ENCODE measurements at regions not wholly inside any gene's neighbourhood (a gene's known extent, or its start where the extent isn't known, plus 50 kb on each side); places are given as distances from the start of the nearest gene placed in this dataset.

DNA sequence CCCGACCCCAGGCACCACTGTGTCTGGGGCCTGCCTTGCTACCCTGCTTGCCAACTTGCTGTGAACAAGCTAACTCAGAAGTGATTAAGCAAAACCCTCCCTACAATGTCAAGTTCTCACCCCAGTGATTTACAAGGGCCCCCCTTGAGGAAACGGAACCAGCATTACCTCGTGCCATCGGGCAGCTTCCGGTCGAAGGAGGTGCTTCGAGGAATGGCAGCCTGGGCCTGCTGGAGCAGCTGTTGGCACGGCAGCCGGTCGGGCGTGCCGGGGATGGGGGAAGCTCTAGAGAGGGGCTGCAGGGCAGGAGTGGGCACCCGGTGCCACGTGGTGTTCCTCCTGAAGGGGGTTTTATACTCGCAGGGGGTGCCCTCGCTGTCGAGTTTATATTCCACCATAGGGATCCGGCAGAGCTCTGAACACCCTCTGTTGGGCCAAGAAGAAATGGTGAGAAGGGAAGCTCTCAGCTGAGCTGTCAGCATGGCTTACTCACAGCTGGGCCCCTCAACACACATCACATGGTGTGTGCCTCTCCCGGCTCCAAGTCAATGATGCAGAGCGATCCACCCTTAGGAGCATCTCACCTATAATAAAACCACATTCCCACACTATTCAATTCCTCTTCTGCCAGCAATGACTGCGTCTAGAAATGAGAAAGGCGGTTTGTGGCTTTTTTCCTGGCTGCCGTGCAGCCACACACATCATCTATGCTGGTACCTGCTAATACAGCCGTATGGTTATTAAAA is 184.4 kb downstream of the SIPA1L2 start:
- DNase-seq (ENCODE audit: low spot score), result no peak

DNA sequence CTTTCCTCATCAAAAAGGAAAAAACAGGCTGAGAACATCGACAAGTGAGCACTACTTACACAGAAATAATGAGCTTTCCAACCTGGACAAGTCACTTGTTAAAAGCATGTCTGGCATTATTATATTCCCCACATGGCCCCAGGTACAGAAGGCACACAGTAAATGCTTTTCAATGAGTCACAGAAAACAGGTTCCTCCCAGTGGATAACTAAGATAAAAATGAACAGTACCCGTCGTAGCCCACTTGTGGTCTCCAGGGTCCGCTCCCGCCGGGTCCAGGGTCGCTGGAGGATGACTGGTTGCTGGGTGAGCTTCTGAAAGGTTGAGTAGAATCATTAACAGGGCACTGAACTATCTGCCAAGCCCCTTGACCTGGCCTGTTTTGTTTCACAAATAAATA is 186.6 kb downstream of the SIPA1L2 start:
- no peak for DNase-seq (ENCODE audit: low spot score)

DNA sequence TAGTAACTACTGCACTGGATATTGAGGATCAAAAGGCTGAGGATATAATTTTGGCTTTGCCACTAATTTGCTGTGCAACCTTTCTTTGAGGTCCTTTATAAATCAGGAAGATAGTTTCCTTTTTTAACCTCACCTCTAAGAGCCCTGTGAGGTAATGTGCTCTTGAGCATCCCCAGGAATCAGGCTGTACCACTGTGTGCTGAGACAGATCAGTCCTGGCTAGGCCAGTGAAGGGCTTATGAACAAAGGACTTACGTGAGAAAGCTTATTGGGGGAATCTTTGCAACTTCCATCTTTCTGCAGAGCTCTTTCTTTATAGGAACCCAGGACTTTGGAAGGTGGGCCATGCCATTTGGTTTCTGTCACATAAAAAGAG is 188.9 kb downstream of the SIPA1L2 start:
- DNase-seq (ENCODE audit: low spot score), result no peak

DNA sequence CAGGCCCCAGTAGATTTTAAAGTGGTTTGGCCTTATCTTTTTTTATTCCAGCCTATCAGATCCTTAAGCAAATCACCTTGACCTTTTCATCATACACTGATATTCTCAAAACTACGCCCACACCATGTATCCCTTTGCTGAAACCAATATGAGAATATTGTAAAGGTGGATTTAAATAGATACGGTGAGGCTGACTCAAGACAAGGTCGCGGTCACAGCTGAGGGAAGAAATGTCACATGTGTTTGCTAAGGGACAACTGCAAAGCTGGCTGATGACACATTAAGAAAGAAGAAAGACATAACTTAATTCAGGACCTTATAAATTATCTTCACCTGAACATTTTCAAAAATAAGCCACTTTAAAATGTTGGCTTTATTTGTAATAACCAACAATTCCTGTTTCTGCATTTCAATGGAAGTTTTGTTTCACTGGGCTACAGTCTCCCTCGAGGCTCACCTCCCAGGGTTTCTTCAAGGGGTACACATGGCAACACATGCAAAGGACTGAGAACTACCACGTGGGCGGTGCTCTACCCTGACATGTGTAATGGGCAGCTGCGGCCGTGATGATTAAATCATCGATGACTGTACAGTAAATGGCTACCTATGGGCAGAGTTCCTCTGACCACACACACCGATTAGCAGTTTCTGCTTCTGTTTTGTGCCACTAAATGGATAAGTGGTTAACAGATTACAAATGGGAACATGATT is 189.5 kb downstream of the SIPA1L2 start:
- DNase-seq (ENCODE audit: low spot score), result no peak

DNA sequence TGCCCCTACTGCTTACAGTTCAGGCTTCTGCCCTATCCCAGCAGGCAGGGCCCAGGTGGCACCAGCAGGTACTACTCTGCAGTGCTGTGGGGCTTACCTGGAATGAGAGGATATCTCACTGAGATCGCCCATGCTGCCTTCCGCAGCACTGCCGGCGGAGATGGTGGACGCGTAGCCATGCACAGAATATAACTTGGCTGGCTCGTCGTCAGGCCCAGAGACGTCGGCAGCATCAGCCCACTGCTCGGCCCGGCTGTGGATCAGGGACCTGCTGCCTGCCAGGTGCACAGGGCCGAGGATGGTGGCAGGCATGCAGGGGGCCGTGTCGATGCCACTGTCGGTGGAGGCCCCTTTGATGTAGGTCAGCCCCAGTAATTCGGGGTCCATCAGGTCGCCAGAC is 190.9 kb downstream of the SIPA1L2 start:
- no peak for DNase-seq (ENCODE audit: low spot score)

DNA sequence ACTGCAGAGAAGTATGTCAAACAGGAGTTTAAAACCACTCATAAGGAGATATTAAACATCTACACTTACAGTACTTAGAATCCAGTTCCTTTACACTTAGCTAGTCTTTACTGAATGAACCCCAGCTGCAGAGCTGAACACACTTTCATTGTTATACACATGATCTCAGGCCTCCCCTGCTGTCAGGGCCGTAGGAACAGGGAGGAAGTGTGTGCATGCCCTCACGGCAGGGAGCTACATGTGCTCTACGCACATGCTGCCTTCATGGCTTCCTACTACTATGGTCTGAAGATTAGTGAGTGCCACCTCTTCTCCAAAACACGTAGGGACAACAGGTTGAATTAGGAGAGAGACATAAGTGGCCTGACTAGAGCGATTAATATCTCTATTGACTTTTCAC is 191.5 kb downstream of the SIPA1L2 start:
- DNase-seq (ENCODE audit: low spot score), result no peak

DNA sequence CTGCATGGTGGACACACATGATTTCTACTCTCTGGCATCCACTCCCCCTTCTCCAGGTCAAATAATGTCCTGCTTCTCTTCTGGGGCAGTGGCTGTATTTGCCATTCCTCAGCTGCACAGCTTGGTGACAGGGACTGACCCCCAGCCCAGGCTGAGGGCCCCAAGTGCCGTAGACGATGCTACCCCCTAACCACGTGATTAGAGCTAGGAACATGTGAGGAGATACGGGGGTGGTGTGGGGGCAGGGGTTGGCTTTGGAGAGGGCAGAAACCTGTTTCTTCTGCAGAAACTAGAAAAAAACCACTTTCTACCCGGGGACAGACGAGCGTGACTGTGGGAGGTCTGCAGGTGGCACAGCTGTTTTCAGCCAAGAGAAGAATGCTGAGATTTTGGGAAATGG is 192.4 kb downstream of the SIPA1L2 start:
- no peak for DNase-seq (ENCODE audit: low spot score)

DNA sequence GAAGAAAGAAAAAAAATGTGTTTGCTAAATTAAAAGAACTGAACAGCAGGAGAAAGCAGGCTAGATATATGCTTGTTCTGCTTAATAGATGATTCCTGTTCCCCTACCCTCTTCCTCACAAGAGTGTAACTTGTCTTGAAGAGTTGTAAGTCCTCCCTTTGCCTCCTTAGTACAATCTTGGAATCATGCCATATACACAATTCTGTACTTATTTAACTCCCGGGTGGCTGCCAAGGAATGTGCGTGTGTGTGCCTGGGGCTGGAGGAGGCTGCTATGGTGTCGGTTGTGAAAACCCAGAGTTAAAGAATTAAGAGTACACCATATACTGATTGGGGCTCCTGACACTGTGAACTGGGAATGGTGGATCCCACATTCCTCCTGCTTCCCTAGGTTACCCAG is 194.2 kb downstream of the SIPA1L2 start:
- DNase-seq (ENCODE audit: low spot score), result no peak

DNA sequence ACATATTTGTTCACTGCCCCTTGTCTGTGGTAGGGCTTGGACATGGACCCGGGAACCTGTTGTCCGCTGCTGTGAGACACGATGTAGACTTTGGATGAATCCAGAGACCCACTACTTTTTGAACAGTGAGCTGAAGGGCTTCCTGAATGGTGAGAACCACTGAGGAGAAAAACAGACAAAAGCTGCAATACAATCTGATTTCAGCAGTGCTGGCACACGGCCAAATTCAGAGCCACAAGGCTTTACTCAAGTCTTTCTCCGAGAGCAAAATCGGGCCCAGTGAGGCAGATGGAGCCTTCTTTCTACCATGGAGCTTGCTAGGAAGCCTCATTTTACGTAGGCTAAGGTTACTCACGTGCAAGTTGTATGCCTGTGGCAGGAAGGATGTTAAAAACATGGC is 197.6 kb downstream of the SIPA1L2 start:
- DNase-seq (ENCODE audit: low spot score), result no peak

DNA sequence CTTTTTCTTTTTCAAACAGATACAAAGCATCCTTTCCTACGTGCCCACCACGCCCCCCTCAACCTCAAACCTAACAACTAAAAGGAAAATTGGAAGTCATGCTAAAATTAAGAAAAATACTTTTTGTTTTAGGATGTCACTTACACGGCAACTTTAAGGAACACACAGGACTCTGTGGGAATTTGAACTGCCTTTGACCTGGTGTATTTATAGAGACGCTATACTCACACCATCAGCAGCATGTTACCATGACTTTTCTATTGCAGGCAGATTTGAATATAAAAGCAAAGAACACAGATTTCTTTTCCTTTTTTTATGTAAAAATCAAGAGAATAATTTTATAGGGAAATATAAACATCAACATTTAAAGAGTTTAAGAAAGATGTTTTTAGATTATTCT is 198.2 kb downstream of the SIPA1L2 start:
- DNase-seq (ENCODE audit: low spot score), result no peak

DNA sequence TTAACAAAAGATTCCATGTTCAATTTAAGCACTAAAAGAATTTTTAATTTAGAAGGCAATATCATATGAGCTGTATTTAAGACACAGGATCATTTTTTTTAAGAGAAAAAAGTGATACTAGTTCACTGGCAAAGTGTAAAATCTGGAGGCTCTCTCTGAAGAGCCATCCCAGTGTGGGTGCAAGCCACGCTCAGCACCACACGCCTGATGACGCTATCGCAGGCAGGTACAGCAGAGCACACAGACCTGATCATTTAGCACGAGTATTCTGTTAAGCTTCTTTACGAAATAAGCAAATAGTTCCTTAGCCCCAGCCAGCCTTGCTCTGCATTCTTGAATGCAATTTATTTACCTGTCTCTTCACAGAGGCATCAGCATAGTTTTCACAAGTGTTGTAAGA is 198.6 kb downstream of the SIPA1L2 start:
- no peak for DNase-seq (ENCODE audit: low spot score)

DNA sequence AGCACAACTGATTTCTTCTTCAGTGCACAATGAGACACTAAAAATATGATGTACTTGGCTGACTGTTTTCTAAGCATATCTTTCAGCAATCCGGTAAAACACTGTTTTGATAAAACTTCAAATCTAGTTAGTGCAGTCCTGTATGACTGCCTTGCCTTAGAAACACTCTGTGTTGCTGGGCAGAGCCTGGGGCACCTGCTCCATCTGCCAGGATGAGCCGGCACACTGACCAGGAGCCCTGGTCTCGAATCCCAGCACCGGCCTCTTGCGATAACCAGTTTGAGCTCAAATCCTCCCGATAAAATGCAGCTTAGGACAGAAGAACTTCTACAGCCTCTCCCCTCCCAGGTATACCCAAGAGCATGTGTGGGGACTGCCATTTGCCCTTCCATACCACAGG is 199.5 kb downstream of the SIPA1L2 start:
- no peak for DNase-seq (ENCODE audit: low spot score)

DNA sequence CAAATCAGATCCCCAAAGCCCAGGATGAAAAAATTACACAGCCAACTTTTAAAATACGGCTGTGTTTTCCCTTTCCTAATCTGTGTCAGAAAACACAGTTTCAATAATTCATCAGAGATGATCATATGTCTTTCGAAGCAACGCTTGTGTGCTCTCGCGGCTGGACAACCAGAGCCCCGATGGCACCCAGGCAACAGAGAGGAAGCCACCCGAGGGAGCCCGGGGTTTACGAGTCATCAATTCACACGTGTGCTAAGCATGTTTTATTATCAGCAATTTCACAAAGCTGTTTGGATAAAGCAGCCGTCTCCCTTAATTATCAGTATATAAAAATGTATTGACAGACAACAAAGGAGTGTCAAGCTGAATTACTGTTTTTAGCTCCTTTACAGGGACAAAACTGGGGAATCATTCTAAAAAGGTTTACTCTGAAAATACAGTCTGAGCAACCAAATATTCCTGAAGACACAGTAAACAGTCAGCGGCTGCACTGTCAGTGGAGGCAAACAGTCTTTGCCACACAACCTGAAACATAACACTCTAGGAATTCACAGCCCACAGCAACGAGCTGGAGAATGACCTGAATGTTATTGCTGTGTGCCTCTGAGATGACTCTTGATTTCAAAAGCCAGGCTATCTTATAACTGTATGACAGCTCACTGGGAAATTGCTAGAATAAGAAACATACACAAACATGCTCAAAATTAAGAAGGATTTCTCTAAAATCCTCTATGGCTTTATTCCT is 201.0 kb downstream of the SIPA1L2 start:
- DNase-seq (ENCODE audit: low spot score), result no peak

DNA sequence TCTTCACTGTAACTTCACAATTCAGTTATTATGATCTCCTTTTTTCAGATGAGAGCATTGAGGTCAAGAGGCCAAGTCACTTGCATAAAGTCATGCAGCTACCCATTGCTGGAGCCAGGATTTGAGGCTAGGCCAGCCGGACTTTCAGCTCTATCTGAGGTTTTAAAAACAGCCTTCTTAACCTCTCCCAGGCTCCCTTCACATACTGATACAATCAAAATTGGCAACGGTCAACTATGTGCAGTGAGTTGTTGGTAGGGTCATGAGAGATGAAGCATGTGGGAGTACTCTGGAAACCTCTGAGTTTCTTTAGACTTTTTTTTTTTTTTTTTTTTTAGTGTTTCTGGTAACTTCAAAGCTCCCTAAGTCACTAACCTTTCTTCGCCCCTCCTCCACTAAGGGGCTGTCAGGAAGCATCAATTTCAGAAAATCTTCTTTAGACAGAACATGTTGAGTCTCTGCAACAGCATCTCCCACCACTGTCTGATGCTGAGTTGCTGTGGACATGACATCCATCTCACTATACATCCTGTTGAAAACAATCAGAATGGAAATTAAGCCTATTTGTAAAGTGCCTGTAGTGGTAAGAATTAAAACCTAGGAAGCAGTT is 201.8 kb downstream of the SIPA1L2 start:
- DNase-seq (ENCODE audit: low spot score), result no peak

DNA sequence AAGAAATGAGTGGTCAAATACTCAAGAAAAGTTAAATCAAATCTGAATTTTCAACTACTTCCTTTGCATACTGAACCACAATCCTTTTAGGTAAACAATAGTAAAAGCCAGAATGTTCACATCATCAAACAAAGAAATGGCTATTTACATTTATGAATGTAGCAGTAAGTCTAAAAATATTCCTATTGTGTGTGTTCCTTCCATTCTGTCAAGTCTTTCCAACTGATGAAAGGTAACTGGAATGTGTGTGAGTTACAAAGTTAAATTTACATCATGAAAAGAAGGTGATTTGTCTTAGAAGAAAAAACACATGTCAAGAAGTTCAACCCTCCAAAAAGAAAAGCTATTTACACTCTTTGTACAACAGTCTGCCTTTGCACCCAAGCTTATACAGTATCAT is 203.1 kb downstream of the SIPA1L2 start:
- DNase-seq (ENCODE audit: low spot score), result no peak

DNA sequence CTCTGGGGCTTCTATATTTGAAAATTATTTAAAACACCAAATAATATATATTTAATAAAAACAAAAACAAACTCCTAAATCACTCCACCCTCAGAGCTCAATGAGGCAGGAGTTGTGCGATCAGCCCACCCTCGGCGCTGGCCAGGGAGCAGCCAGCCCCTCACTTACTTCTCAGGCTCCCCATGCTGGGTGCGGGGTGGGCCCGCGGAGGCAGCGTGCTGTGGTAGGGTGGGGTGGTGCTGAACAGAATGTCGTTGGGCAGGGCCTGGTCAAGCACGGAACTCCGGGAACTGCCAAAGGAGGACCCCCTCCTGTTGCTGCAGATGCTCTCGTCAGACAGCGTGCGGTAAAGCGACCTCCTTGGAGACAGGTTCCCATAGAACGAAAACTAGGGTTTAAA is 204.5 kb downstream of the SIPA1L2 start:
- no peak for DNase-seq (ENCODE audit: low spot score)

DNA sequence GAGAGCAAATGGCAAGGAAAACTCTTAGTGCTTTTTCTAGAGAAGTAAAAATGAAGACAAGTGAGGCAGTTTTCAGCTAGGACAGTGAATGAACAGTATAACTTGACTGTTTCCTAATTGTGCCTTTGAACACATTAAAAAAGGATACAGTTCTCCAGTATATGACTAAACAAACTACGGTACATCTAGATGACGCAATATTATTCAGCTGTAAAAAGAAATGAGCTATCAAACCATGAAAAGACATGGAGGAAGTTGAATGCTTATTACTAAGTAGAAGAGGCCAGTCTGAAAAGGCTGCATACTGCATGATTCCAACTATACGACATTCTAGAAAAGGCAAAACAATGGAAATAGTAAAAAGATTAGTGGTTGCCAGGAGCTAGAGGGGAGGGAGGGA is 206.3 kb downstream of the SIPA1L2 start:
- DNase-seq (ENCODE audit: low spot score), result no peak

DNA sequence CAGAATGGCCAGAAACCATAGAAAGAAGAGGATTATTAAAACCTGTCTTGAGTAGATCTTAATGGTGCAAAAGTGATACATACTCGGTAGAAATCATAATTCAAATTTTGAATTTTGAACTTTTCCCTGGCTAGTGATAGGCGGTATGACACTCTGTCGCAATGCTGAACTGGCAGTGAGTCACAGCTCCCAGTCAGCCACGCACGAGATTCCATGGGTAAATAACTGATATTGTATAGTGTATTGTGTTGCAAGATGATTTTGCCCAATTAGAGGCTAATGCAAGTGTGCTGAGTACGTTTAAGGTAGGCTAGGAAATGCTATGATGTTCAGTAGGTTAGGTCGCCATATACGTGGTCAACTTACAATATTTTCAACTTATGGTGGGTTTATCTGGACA is 207.0 kb downstream of the SIPA1L2 start:
- DNase-seq (ENCODE audit: low spot score), result no peak

DNA sequence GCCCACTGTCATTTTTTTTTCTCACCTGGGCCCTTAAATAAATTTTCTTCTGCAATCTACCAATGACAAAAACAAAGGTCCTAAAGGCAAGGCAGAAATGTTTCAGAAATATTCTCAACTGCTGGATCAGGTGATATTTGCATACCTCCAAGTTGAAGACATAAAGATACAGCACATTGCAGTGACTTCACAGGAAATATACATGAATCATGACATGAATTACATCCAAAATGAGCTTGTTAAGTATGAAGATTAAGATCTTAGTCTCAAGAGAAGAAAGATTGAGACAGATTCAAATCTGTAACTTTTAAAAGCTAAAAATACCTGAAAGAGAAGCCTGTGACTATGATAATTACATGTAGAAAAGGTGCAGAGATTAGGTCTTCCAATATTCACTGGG is 207.8 kb downstream of the SIPA1L2 start:
- DNase-seq (ENCODE audit: low spot score), result no peak

DNA sequence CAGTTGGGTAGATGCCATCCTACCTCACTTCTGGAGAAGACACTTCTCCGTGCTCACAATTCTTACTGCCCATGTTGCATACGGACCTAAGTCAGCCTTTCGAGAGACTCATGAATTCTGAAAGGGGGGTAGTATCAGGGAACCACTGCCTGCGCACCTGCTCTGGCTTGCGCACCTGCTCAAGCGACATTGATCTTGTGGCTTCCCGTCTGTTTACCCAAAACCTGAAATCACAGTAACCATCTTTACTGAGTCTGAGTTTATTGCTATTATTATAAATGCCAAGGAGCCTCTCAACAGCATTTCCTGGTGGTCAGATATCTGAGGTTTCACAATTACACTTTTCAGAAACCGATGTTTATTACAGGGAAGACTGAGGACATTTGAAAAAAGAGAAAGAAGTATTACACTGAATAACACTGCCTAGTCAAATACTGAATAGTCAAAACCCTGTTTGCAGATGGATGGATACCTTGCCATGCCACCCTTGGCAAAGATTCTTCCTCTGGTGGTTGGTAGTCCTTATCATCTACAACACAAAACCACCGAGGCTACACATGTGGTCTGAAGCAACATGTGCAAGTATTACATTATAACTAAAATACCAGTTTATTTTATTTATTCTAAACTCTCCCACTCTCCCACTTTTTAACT is 208.7 kb downstream of the SIPA1L2 start:
- DNase-seq (ENCODE audit: low spot score), result no peak

DNA sequence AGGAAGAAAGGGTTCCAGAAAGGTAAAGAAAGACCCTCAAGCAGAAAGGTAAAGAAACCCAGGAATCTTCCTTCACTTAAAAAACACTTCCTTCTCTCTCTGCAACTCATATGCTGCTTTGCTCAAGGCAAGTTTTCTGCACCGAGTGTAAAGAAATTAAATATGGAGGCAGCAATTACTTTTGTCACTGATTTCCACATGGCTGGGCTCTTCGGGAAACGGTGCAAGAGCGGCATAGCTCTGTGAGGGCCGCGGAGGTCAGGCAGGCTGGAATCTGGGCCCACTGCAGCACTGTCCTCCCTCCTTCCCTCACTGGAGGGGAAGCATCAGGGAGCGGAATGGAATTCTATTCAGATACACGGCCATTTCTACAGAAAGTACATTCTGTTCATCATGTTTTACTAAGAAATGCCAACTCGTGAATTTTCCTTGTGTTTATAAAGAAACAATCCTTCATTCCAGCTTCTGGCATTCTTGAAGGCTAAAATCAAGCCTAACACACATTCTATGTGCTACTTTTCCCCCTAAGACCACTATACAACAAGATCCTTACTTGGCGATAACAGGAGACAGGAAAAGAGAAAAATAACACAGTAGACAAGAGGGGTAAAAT is 212.2 kb downstream of the SIPA1L2 start:
- no peak for DNase-seq (ENCODE audit: low spot score)

DNA sequence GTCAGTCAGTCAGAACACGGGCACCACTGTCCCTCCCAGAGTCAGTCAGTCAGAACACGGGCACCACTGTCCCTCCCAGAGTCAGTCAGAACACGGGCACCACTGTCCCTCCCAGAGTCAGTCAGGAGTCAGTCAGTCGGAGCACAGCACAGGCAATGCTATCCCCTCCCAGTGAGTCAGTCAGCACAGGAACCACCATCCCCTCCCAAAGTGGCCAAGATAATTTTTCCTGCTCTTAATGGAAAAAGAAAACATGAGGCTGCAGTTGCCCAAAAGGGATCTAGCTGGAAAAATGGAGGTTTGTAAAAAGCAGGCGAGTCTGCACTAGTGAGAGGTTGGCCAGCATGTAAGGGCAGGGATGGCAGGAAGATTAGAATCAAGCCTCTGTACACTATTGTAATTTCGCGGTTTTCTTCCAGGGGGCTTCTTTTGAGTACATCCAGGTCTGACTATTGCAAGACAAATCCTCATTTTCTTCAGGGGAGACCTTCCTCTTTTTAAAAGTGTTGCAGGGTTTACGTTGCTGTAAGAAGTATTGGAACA is 213.8 kb downstream of the SIPA1L2 start:
- no peak for DNase-seq (ENCODE audit: low spot score)

Data from D341Med (cell line).